HT-29 (cell line): ENCODE measurements at regions not wholly inside any gene's neighbourhood (a gene's known extent, or its start where the extent isn't known, plus 50 kb on each side); places are given as distances from the start of the nearest gene placed in this dataset.

Source experiments
- DNase-seq: peaks from one replicate; pipeline ENCODE4 v3.0.0-alpha.2; 2015; ENCODE audit warnings: low spot score

GRCh38 chr10:128493811-128494210 is 367.6 kb upstream of the MKI67 start:
- no peak for DNase-seq

- DNase-seq: no peak
Measured at GRCh38 chr10:128494665-128495064, 368.4 kb upstream of the MKI67 start.

DNA sequence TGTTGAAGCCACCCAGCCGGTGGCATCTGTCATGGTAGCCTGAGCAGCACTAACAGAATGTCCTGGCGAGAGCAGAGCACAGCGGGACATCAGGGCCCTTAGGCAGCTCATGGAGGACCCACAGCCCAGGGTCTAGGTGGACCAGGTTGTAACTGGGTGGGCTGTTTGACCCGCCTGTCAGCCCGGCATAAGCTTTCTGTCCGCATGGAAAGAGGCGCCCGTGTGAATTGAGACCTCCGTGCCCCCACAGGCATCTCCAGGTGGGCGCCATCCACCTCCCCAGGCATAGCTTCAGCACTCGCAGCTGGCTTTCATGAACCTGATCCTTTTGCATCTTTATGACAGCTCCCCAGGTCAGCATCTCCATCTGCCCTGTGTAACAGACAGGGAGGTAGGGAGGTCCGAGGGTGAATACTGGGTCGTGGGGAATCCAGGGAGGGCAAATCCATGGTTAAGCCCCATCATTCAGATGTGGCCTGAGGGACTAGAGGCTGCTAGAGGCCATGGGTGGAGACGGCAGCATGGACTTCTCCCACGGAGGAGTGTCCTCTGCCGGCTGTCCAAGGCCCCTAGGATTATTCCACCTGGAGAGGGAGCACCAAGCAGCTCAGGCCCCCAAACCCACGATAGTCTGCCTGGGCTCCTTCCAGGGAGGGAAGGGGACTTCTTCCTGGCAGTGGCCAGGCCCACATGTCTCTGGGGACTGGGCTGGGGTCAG is 371.6 kb upstream of the MKI67 start:
- no peak for DNase-seq

DNA sequence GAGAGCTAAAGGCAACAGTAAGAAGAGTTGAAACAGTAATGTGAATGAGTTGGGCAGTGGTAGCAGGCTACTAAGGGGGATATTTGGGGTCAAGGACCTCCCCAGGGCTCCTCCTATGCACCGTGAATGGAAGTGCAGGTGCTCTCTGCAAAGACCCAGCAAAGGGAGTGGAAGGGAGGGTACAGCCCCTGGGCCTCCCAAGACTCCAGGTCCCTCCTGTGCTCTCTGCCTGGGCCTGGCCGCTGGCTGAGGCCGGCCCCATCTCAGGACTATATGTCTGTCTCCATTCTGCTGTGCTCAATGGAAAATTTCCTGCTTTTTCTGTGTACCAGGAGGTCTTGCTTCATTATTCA is 372.1 kb upstream of the MKI67 start:
- no peak for DNase-seq

- DNase-seq: no peak
Measured at GRCh38 chr10:128498746-128499145, 372.5 kb upstream of the MKI67 start.

GRCh38 chr10:128499486-128499885 is 373.3 kb upstream of the MKI67 start:
- DNase-seq: no peak

- DNase-seq: no peak
Measured at GRCh38 chr10:128499956-128500355, 373.7 kb upstream of the MKI67 start.

DNA sequence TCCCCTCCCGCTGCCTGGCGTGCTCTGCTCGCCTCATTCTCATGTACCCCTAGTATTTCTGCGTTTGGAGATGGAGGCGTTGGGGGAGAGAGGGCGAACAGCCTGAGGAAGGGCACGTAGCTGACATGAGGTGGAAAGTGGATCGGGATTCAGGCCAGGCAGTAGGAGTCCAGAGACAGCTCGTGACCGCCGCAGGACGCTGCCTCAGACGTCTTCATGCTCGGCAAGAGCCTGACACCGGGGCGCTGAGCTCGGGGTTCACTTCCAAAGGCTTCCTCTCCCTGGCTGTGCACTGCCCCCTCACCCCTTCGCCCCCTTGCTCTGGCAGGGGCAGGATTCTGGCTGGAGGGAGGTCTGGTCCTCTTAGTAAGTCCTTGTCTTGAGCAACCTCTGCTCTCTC is 374.4 kb upstream of the MKI67 start:
- DNase-seq: no peak

- no peak for DNase-seq
Measured at GRCh38 chr10:128505346-128505745, 379.1 kb upstream of the MKI67 start.

DNA sequence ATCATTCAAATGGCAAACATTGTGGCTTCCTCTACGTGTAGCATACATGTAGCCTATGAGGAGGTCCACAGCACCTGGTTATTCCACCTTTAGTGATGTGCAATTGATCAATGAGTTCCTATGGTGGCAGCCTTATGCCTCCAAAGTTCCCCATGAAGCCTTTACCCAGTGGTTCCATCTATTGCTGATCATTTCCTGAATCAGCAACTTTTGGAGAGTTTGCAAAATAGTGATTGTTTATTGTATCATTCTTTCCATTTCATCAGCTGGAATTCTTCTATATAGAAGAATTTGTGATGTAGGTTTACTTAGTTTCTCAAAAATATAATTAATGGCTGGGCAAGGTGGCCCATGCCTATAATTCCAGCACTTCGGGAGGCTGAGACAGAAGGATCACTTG is 380.2 kb upstream of the MKI67 start:
- DNase-seq: no peak

DNA sequence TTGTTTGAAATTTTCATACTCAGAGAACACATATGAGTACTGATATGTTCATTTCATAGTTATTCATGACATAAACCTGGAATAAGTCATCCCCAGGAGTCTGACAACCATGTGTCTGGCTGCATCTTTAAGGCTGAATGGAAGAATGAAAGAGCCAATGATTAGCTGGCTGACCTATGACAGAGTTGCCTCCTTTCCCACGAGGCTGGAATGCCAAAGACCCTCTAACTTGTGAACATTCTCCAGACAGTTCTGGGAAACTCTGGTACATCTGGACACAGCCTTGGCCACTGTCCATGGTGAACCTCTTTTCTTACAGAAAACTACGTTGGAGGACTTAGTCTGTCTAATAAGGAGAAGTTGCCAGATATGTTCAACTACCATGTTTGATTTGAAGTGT is 380.8 kb upstream of the MKI67 start:
- no peak for DNase-seq

DNA sequence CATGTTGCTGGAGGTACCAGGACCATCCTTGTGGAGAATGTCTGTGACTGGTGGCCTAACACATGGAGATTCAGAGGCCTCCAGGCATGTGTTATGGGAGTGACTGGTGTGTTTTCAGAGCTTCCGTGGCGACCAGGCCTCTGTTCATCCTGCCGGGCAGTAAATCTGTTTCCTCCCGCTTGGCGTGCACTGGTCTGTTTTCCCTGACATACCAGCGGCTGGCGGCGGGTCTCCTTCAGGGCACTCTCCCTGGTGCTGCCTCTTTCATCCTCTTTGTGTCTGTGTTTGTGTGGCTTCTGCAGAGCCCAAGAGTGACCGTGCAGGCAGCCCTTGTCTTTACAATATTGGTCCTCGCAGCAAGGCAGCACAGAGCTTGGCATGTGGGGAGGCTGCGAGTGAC is 385.1 kb upstream of the MKI67 start:
- no peak for DNase-seq

DNA sequence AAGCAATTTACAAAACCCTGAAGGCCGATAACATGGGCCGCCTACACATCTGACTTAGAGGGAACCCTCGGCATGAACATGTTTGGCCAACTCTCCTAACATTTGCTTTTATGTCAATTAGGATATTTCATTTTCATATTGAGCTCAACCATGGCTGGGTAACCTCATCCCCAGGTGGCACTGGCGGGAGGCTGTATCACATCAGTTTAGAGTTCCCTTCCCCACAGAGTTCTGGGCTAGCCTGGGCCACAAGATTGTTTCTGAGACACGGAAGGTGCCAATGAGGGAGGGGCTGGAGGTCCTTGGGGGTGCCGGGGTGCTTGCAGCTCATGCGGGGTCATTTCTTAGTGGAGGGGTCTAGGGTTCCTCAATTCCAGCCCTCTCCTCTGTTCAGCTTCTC is 386.5 kb upstream of the MKI67 start:
- no peak for DNase-seq

DNA sequence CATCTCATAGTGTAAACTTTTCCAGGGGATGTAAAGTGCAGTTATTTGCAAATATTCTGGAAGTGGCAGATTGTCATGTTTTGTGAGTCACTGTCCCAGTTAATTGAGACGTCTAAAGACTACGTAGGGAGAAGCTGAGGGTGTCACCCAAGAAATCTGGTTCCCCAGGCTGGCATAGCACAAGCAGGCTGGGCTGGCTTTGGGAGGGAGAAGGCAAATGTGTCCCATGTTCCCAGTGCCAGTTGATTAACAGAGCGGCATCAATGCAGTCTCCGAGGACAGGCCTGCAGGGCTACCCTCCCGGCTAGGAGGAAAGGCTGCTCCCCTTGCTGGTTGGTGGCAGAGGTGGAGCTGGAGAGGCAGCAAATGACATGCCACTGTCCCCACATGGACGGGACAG is 388.3 kb upstream of the MKI67 start:
- DNase-seq: no peak

GRCh38 chr10:128516180-128516579 is 390.0 kb upstream of the MKI67 start:
- DNase-seq: no peak

DNA sequence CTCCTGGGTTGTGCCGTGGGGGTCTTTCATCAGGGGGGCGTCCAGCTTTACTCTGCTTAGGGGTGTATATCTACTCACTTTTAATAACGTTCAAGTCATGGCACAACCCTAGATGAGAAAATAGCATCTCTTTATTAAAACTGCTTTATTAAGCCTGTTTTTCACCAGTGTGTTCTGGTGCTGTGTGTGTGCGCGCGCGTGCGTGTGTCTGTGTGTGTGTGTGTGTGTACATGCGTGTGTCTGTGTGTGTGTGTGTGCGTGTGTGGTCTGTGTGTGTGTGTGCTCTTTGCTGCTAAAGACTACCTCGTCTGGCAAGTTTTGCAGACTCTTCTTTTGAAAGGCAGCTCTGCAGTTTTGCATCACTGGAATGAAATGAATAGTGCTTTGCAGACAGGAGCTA is 390.9 kb upstream of the MKI67 start:
- DNase-seq: no peak

DNA sequence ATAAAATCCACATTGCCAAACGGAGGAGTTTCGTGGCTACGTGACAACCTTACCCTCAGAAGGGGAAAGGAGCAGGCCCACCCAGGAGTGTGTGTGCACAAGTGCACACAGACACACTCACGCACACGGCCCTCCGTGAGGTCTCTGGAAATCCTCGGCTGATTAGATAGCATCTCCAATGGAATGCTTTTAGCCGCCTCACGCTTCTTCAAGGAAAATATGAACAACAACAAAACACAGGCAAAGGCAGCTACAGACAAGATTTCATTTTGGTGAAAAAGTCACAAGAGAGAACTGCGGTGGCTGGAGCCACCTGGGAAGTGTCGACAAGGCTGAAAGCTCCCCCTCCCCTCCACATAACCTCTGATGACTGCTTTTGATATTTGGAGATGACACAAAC is 391.8 kb upstream of the MKI67 start:
- no peak for DNase-seq

DNA sequence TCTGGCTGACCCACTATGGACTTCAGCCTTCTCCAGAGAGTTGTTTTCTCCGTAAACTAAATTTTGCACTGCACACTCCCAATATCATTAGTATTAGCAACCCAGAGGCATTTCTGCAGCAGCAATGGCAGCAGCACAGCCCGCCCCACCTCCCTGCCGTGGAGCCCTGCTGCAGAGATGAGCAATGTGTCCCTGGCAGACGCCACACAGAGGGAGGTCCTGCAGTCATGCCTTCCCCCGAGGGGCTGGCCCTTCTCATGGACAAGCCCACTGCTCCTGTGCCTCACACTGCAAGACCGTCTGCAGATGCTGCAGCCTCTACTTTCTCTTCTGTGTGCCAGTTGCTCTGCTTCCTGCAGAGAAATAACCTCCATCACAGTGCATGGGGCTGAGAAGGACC is 393.4 kb upstream of the MKI67 start:
- no peak for DNase-seq

GRCh38 chr10:128520211-128520815 is 394.1 kb upstream of the MKI67 start:
- DNase-seq: no peak

GRCh38 chr10:128522551-128523308 is 396.5 kb upstream of the MKI67 start:
- no peak for DNase-seq

DNA sequence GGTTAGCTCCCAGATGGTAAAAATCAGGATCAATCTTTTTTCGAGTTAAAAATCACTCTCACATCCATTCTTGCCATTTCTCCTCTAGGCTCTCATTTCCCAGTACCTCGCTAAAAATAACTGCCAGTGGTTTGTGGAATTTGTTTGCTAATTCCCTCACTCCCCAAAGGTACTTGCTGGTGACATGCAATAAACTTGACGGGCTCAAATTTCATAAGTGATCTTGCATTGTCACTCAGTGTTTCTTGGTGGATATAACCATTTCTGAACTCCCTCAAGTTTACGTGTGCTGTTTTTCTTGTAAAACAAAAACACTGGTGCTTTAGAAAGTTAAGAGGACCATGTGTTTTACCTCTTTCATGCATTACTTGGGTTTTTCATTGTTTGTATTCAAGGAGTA is 399.2 kb upstream of the MKI67 start:
- DNase-seq: no peak

DNA sequence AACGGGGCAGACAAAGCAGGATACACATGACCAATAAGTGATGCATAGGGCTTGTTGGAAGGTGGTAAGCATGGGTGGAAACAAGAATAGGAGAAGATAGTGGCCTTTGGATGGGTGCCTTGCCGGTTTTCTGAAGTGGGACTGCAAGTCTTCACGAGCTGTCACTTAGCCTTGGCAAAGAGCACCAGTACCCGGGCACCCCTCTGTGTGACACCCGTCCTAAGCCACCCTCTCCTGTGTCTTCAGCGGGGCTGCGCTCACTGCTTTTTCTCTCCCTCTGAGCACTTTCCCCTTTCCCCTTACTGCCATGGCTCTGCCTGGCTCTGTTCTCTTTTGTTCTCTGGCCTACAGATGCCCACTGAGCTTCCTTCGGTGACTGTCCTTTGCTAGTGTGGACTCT is 399.7 kb upstream of the MKI67 start:
- DNase-seq: no peak

DNA sequence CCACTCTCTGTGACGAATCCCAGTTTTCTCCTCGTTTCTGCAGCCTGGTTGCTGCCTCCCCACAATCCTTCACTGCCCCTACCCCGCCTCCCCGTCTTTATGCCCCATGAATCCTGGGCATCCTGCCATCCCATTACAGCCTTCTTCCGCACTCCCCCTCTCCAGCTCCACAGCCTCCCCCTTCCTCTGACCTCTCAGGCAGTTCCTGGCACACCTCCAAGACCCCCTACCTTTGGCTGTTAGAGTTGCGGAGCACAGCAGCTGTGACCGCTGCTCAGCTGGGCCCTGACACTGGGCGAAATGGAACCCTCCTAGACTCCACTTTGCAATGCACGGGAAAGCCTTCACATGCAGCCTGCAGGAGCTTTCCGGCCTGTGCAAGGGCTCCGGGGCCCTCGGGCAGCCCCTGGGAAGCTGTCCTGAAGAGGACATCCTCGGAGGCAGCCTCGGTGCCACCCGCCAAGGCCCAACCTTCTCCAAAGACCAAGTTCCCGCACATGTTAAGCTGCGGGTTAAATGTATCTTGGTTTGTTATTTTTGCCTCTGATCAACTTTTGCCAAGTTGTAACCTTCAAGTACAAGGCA is 400.7 kb upstream of the MKI67 start:
- DNase-seq: no peak
